H9 (cell line): ENCODE measurements at regions not wholly inside any gene's neighbourhood (a gene's known extent, or its start where the extent isn't known, plus 50 kb on each side); places are given as distances from the start of the nearest gene placed in this dataset.

Source experiments
- DNase-seq: peaks from one replicate; pipeline ENCODE4 v3.0.0-alpha.2; 2017
- H2AFZ ChIP-seq: one replicate; pipeline ENCODE4 v1.6.1; 2013; ENCODE audit warnings: mild to moderate bottlenecking, low read length, control low read depth, moderate library complexity
- H2AK5ac ChIP-seq: 2 replicates; pipeline ENCODE4 v1.6.1; 2013; ENCODE audit warnings: low read length, control low read depth, mixed read lengths; ENCODE audit not compliant: insufficient read length
- H2BK120ac ChIP-seq: one replicate; pipeline ENCODE4 v1.6.1; 2013; ENCODE audit warnings: low read depth, mild to moderate bottlenecking, low read length, control low read depth, inconsistent platforms; ENCODE audit not compliant: poor library complexity, severe bottlenecking
- H2BK12ac ChIP-seq: 2 replicates; pipeline ENCODE4 v1.6.1; 2013; ENCODE audit warnings: low read length, control low read depth, mixed read lengths, low read depth; ENCODE audit not compliant: insufficient read length
- H2BK15ac ChIP-seq: 2 replicates; pipeline ENCODE4 v1.6.1; 2013; ENCODE audit warnings: low read depth, low read length, control low read depth
- H2BK20ac ChIP-seq: one replicate; pipeline ENCODE4 v1.6.1; 2013; ENCODE audit warnings: low read depth, mild to moderate bottlenecking, low read length, control low read depth, inconsistent platforms; ENCODE audit not compliant: poor library complexity, severe bottlenecking
- H2BK5ac ChIP-seq: 2 replicates; pipeline ENCODE4 v1.6.1; 2013; ENCODE audit warnings: low read length, control low read depth, mixed read lengths; ENCODE audit not compliant: insufficient read length
- H3K14ac ChIP-seq: 2 replicates; pipeline ENCODE4 v1.6.1; 2013; ENCODE audit warnings: low read length, control low read depth; ENCODE audit not compliant: insufficient read depth
- H3K18ac ChIP-seq: 2 replicates; pipeline ENCODE4 v1.6.1; 2013; ENCODE audit warnings: low read depth, mild to moderate bottlenecking, mixed read lengths, low read length, control low read depth; ENCODE audit not compliant: insufficient read length
- H3K23ac ChIP-seq: 2 replicates; pipeline ENCODE4 v1.6.1; 2013; ENCODE audit warnings: low read length, control low read depth, mixed read lengths, low read depth; ENCODE audit not compliant: insufficient read length
- H3K23me2 ChIP-seq: 2 replicates; pipeline ENCODE4 v1.6.1; 2013; ENCODE audit warnings: low read depth, mild to moderate bottlenecking, mixed read lengths, low read length, control low read depth; ENCODE audit not compliant: insufficient read length, poor library complexity, severe bottlenecking
- H3K27ac ChIP-seq: 2 replicates; pipeline ENCODE4 v1.5.1; 2013; ENCODE audit warnings: low read length, control low read depth, mixed read lengths, low read depth; ENCODE audit not compliant: insufficient read length
- H3K27me3 ChIP-seq: 2 replicates; pipeline ENCODE4 v1.6.1; 2013; ENCODE audit warnings: low read length, control low read depth, inconsistent platforms; ENCODE audit not compliant: insufficient read depth
- H3K4ac ChIP-seq: 2 replicates; pipeline ENCODE4 v1.6.1; 2013; ENCODE audit warnings: low read depth, mild to moderate bottlenecking, control low read depth, inconsistent platforms, low read length, moderate library complexity
- H3K4me1 ChIP-seq: 2 replicates; pipeline ENCODE4 v1.6.1; 2013; ENCODE audit warnings: low read length, control low read depth, inconsistent platforms; ENCODE audit not compliant: insufficient read depth
- H3K4me2 ChIP-seq: 2 replicates; pipeline ENCODE4 v1.6.1; 2013; ENCODE audit warnings: low read length, control low read depth, mixed read lengths; ENCODE audit not compliant: insufficient read length, insufficient read depth
- H3K56ac ChIP-seq: 2 replicates; pipeline ENCODE4 v1.6.1; 2013; ENCODE audit warnings: low read depth, mild to moderate bottlenecking, mixed read lengths, low read length, control low read depth; ENCODE audit not compliant: insufficient read length
- H3K79me1 ChIP-seq: 2 replicates; pipeline ENCODE4 v1.6.1; 2013; ENCODE audit warnings: low read depth, mild to moderate bottlenecking, moderate library complexity, low read length, control low read depth, inconsistent platforms; ENCODE audit not compliant: insufficient read depth, poor library complexity, severe bottlenecking
- H3K79me2 ChIP-seq: 2 replicates; pipeline ENCODE4 v1.6.1; 2013; ENCODE audit warnings: low read length, control low read depth, inconsistent platforms; ENCODE audit not compliant: insufficient read depth
- H3K9ac ChIP-seq: 2 replicates; pipeline ENCODE4 v1.6.1; 2013; ENCODE audit warnings: low read length, control low read depth, mixed read lengths; ENCODE audit not compliant: insufficient read length; ENCODE audit errors: extremely low read depth
- H3K9me3 ChIP-seq: one replicate; pipeline ENCODE4 v1.6.1; 2013; ENCODE audit warnings: low read depth, low read length, inconsistent platforms; ENCODE audit not compliant: control insufficient read depth
- H3T11ph ChIP-seq: one replicate; pipeline ENCODE4 v1.6.1; 2013; ENCODE audit warnings: mild to moderate bottlenecking, low read length, control low read depth, inconsistent platforms
- H4K20me1 ChIP-seq: one replicate; pipeline ENCODE4 v1.6.1; 2013; ENCODE audit not compliant: control insufficient read depth, insufficient read length, insufficient read depth
- H4K5ac ChIP-seq: 2 replicates; pipeline ENCODE4 v1.6.1; 2013; ENCODE audit warnings: low read depth, mild to moderate bottlenecking, mixed read lengths, low read length, control low read depth; ENCODE audit not compliant: insufficient read length
- H4K8ac ChIP-seq: replicated peaks from 2 replicates; pipeline ENCODE4 v1.6.1; 2013; ENCODE audit warnings: low read length, control low read depth, mixed read lengths, low read depth; ENCODE audit not compliant: insufficient read length
- H4K91ac ChIP-seq: 2 replicates; pipeline ENCODE4 v1.6.1; 2013; ENCODE audit warnings: low read depth, mild to moderate bottlenecking, moderate library complexity, mixed read lengths, low read length, control low read depth; ENCODE audit not compliant: insufficient read length
- H3K27ac Mint-ChIP-seq, 3 experiments: 2 replicates in 2 of 3; 3 replicates in 1 of 3; pipeline ENCODE4 v1.8.0; 2020 to 2021; ENCODE audit warnings: mixed read lengths in 3 of 3, mild to moderate bottlenecking in 1 of 3, moderate library complexity in 1 of 3
- H3K27me3 Mint-ChIP-seq: 2 replicates; pipeline ENCODE4 v1.8.0; 2021; ENCODE audit warnings: low read depth, mild to moderate bottlenecking, moderate library complexity, mixed read lengths
- H3K36me3 Mint-ChIP-seq, 3 experiments: 2 replicates in 2 of 3; 3 replicates in 1 of 3; pipeline ENCODE4 v1.8.0; 2020 to 2021; ENCODE audit warnings: low read depth in 3 of 3, mixed read lengths in 3 of 3; ENCODE audit not compliant: insufficient read depth in 1 of 3
- H3K4me1 Mint-ChIP-seq, 2 experiments: 2 replicates each; pipeline ENCODE4 v1.8.0; 2020; ENCODE audit warnings: mixed read lengths in 2 of 2
- H3K4me3 Mint-ChIP-seq, 2 experiments: 2 replicates in 1 of 2; 3 replicates in 1 of 2; pipeline ENCODE4 v1.8.0; 2020 to 2021; ENCODE audit warnings: mild to moderate bottlenecking in 2 of 2, mixed read lengths in 2 of 2, moderate library complexity in 1 of 2
- H3K9me3 Mint-ChIP-seq, 2 experiments: 2 replicates in 1 of 2; 3 replicates in 1 of 2; pipeline ENCODE4 v1.8.0; 2020; ENCODE audit warnings: mild to moderate bottlenecking in 2 of 2, mixed read lengths in 2 of 2, moderate library complexity in 1 of 2
- WGBS: extraction: QIAGEN DNeasy Blood & Tissue Kit; methylation state at CpG from one replicate; pipeline ENCODE4 v1.1.7; 2013; ENCODE audit warnings: missing lambda C conversion rate, low lambda C conversion rate, mixed read lengths; ENCODE audit not compliant: insufficient read length; ENCODE audit errors: extremely low coverage; 5-methylcytosine and 5-hydroxymethylcytosine counted together
- TF ChIP-seq, protein P1 (sequence below): fragments of 200-600 bp; sonication (generic); conservative IDR thresholded peaks from 3 replicates; pipeline ENCODE4 v1.8.0; 2021; ENCODE audit warnings: antibody characterized with exemption, mild to moderate bottlenecking

DNA sequence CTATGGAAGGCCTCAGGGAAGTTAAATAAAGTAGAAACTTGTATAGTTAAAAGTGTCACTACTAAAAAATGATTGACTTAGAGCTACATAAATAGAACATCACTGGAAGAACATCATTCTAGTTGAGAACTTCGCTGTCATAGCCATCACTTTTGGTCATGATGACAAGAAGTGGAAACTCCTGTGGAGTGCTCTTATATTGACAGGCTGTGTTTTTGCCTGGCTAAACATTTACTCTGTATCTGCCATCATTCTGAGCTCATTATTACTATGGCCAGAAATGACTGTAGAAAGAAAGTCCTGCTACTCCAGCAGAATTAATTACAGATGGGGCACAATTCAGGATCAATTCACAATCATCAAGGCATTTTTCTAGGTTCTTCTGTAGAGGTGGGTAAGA lies 165.1 kb upstream of the GOLIM4 start:
- Histone ChIP-seq H3K14ac (no peak overlapping the region), H3K23me2 (no peaks in the 10 kb centered on the region), H3K79me1 (no peaks in the 10 kb centered on the region), H3K4me1 (no peaks in the 10 kb centered on the region), H3K27ac (no peak overlapping the region), H3K27me3 (no peaks in the 10 kb centered on the region), H3K79me2 (no peaks in the 10 kb centered on the region), H4K5ac (no peak overlapping the region), H3K4me2 (no peak overlapping the region), H2BK12ac (no peak overlapping the region), H4K91ac (no peak overlapping the region), H2AFZ (no peak overlapping the region), H4K8ac (no peak overlapping the region), H4K20me1 (no peaks in the 10 kb centered on the region), H2BK5ac (no peak overlapping the region), H2BK20ac (no peak overlapping the region), H3K9me3 (no peaks in the 10 kb centered on the region), H2BK120ac (no peak overlapping the region), H2BK15ac (no peak overlapping the region), H3K18ac (no peak overlapping the region), H3T11ph (no peak overlapping the region), H2AK5ac (no peak overlapping the region), H3K23ac (no peak overlapping the region), H3K56ac (no peak overlapping the region), H3K9ac (no peak overlapping the region), H3K4ac (no peak overlapping the region)
- no peak overlapping the region for H3K27ac Mint-ChIP-seq
- H3K27me3 Mint-ChIP-seq: no peaks in the 10 kb centered on the region
- WGBS: no CpG with 5 or more reads among the region's 1 CpG
- H3K4me3 Mint-ChIP-seq: no peak overlapping the region
- TF ChIP-seq, protein P1, sequence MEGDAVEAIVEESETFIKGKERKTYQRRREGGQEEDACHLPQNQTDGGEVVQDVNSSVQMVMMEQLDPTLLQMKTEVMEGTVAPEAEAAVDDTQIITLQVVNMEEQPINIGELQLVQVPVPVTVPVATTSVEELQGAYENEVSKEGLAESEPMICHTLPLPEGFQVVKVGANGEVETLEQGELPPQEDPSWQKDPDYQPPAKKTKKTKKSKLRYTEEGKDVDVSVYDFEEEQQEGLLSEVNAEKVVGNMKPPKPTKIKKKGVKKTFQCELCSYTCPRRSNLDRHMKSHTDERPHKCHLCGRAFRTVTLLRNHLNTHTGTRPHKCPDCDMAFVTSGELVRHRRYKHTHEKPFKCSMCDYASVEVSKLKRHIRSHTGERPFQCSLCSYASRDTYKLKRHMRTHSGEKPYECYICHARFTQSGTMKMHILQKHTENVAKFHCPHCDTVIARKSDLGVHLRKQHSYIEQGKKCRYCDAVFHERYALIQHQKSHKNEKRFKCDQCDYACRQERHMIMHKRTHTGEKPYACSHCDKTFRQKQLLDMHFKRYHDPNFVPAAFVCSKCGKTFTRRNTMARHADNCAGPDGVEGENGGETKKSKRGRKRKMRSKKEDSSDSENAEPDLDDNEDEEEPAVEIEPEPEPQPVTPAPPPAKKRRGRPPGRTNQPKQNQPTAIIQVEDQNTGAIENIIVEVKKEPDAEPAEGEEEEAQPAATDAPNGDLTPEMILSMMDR: no peak
- H3K36me3 Mint-ChIP-seq: peaks cover 6 to 10% (median 9%) of the 10 kb centered on the region in 3 experiments
- peaks cover 7 to 8% of the 10 kb centered on the region in 2 experiments for H3K9me3 Mint-ChIP-seq
- no peak for DNase-seq
- H3K4me1 Mint-ChIP-seq: peaks cover 8 to 11% of the 10 kb centered on the region in 2 experiments
